HG02884 (cell line): ENCODE measurements at regions not wholly inside any gene's neighbourhood (a gene's known extent, or its start where the extent isn't known, plus 50 kb on each side); places are given as distances from the start of the nearest gene placed in this dataset.
"Not testable (repeated sequence)": the region's sequence is repeated elsewhere in the genome, so short reads cannot be mapped to it uniquely, and the experiment has no call there.

Experiments
- ATAC-seq: cut with Tn5 transposase; IDR thresholded peaks from one replicate; pipeline ENCODE4 v1.9.1; 2021; ENCODE audit warnings: mild to moderate bottlenecking, moderate library complexity; ENCODE audit not compliant: unreplicated experiment

DNA sequence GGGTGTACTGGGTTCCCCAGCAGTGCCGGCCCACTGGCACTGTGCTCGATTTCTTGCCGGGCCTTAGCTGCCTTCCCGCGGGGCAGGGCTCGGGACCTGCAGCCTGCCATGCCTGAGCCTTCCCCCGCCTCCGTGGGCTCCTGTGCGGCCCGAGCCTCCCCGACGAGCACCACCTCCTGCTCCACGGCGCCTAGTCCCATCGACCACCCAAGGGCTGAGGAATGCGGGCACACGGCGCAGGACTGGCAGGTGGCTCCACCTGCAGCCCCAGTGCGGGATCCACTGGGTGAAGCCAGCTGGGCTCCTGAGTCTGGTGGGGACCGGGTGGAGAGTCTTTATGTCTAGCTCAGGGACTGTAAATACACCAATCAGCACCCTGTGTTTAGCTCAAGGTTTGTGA lies 459.7 kb downstream of the POM121L12 start:
- not testable (repeated sequence) for ATAC-seq

DNA sequence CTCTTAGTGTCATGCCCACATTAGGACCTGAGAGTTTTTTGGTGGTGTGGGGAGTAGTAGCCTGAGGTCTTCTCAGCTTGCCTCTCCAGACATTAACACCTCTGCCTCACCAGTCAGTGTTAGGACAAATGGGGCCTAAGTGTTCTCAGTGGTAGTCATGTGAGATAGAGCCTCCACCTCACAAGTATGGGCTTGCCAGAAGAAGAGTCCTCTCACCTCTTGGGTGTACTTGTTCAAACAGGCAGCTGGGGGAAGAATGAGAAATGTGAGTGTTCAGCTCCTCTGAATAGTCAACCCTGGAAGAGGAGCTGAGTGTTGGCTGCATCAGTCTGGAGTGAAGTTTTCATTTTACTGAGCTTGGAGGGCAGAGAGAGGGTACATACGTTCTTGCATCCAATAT lies 464.6 kb downstream of the POM121L12 start:
- ATAC-seq = no peak

DNA sequence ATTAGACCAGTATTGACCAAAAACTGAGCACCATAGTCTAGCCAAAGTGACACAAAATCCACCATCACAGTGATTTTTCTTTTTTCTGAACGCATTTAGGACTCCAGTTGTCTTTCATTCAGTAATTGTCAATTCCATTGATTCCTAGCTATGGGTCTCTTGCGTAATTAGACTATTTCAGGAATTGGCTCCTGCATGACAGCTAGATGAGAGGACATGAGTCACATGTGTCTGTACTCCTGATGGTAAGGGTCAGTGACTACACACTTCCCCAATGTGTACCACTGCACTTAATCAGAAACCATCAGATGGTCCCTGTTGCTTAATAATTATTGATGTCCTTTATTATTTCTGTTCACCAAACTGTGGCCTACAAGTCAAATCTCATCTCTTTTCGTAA lies 469.5 kb downstream of the POM121L12 start:
- ATAC-seq = no peak

DNA sequence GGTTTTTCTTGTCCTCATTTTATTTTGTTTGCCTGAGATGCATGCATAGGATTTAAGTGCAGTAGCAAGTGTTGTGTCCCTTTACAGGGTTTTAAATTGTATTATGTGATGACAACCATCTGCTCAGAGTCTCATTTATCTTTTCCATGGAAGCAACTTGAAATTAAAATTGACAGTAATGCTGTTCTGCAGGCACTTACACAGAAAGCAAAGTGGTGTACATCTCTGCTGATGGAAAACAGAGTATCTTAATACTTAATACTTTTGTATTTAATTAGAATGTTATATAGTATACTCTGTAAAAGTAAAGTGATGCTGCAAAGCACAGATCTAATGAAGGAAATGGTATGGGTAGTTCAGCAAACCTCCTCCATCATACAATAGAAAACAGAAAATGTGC lies 482.9 kb downstream of the POM121L12 start:
- ATAC-seq = no peak

DNA sequence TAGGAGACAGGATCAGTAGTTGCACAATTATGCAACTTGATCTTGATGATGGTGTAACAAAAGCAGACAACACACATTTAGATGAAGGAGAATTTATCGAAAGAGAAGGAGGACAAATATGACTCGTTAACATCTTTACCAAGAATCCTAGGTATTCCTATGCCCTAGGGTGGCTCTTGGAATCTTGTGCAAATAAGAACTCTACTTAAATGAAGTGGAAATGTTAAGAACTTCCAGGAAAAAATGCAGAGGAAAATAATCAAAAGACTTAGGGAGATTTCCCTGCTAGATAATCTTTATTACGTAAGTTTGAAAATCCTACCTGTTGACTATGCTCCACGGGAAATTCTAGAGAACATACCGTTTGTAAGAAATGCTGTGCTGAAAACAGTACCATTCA lies 485.4 kb downstream of the POM121L12 start:
- ATAC-seq = no peak

DNA sequence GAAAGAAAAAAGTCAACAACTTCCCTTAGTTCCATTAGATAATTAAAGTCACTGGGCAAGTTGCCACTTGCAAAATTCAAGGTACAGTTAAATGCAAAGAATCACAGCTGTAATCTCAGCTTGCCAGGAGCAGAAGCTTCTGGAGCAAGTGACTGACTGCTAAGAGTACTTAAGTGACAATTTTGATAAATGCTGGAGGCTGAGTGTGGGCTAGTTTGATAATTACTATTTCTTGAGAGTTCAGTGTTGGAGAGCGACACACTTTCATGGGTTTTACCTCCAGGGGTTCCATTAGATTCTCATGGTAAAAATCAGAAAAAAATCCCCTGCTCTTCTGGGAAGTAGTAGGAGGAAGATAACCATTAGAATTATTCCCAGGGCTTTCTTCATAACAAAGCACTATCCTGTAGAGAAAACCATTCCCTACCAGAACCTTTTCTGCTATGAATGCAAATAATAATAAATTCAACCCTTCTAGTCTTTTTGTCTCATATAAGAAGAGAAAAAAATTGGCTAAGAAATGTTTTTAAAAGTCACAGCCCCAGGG lies 486.3 kb downstream of the POM121L12 start:
- ATAC-seq = no peak

DNA sequence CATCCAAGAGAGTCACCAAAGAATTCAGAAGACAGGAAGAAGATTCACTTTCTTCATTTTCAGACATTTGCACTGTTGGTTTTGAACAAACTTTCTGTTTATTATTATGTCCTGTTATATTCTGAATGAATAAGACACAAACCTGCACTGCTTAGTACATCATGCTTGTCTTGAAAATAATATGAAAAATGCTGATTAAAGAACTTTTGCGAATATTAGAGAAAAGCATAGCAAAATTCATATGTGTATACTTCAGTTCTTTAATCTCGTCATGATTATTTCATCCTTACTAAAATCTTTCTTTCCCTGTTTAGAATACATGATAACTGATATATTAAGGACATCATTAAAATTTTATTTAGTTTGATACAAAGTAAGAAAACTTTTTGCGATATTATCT lies 504.1 kb downstream of the POM121L12 start:
- no peak for ATAC-seq

DNA sequence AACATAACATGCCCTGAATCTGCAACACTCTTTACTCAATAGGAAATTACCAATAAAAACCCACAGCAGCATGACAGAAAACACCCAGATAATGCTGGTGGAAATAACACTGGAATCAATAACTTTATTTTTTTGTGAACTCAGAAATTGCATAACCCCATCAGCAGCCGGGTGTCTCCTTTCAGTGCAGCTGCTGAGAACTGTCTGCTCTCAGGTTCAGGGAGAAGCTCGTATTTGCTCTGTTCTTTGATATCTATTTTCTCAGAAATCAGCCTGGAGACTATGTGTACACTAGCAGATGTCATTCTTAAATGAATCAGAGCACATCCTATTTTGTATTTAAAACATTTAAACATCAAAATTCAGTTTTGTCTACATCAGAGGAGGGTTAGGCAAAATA lies 506.0 kb downstream of the POM121L12 start:
- ATAC-seq = no peak

DNA sequence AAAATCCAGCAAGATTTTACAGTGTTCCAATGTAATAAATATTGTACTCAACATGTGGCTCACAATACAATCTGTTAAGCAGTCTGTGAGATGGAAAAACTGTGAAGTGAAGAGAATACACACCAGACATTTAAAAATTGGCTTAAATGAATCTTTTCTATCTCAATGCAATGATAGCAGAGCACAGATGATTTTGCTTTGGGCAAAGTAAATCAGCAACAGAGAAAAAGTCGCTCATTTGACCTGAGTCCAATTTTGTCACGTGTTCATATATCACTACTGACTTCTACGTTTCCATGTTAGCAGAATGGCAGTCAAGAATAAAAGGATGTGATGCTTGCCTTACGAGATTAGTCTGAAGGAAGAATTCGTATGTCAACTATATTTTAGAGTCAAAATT lies 506.7 kb downstream of the POM121L12 start:
- ATAC-seq = no peak
